PFSK-1 (cell line): ENCODE measurements at regions not wholly inside any gene's neighbourhood (a gene's known extent, or its start where the extent isn't known, plus 50 kb on each side); places are given as distances from the start of the nearest gene placed in this dataset.

Experiments used
- FOXP2 ChIP-seq: optimal IDR thresholded peaks from 2 replicates; pipeline ENCODE3; 2011; ENCODE audit warnings: borderline replicate concordance, control low read depth, inconsistent platforms; ENCODE audit not compliant: insufficient read depth; ENCODE audit errors: extremely low read length, extremely low read depth
- POLR2AphosphoS5 ChIP-seq: IDR thresholded peaks from 2 replicates; pipeline ENCODE4 v1.6.1; 2012; ENCODE audit warnings: low read depth, mild to moderate bottlenecking, control low read depth, low read length, moderate library complexity
- SIN3A ChIP-seq: IDR thresholded peaks from 2 replicates; pipeline ENCODE4 v1.6.1; 2012; ENCODE audit warnings: mild to moderate bottlenecking, low read length, moderate library complexity, borderline replicate concordance; ENCODE audit not compliant: insufficient read depth
- TAF1 ChIP-seq: IDR thresholded peaks from 2 replicates; pipeline ENCODE4 v1.6.1; 2012; ENCODE audit warnings: low read length, control low read depth, borderline replicate concordance; ENCODE audit not compliant: insufficient read depth
- TF ChIP-seq, protein P1 (sequence below), 2 experiments: IDR thresholded peaks; 2 replicates each; pipeline versions ENCODE4 v1.6.1 to v1.8.0; 2011 to 2012; ENCODE audit warnings: low read depth in 2 of 2, low read length in 2 of 2, control low read depth in 1 of 2, inconsistent platforms in 1 of 2, mild to moderate bottlenecking in 1 of 2, moderate library complexity in 1 of 2; ENCODE audit not compliant: insufficient read depth in 1 of 2

DNA sequence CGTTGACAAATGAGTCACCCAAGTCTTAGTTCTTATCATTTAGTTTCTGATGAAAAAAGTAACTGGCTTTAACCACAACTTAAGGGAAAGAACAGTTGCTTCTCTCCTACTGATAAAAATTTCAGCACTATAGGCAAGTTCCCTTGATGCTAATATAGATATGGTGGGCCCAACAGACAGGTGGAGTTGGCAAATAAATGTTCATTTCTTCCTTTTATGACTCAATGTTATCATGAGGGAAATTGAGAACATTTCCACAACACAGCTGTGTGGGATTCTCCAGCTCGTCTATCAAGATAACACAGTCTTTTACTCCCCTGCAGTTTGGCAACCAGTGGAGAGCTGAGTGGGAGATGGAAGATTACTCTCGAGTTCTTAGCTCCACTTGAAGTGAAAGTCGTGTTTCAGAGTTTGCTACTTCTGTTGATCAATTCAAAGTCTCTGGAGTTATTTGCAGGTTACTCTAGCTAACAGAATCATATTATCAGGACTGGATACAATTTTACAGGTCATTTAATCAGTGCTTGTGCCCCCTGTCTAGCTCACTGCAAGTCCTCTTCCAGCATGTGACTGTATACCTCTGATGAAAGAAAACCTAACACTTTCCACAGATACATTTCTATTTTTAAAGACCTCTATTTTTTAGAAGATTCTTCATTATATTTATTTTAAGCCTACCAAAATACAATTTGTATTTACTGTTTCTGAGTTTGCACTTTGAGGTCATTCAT lies 270.6 kb upstream of the GK2 start:
- TF ChIP-seq, protein P1, sequence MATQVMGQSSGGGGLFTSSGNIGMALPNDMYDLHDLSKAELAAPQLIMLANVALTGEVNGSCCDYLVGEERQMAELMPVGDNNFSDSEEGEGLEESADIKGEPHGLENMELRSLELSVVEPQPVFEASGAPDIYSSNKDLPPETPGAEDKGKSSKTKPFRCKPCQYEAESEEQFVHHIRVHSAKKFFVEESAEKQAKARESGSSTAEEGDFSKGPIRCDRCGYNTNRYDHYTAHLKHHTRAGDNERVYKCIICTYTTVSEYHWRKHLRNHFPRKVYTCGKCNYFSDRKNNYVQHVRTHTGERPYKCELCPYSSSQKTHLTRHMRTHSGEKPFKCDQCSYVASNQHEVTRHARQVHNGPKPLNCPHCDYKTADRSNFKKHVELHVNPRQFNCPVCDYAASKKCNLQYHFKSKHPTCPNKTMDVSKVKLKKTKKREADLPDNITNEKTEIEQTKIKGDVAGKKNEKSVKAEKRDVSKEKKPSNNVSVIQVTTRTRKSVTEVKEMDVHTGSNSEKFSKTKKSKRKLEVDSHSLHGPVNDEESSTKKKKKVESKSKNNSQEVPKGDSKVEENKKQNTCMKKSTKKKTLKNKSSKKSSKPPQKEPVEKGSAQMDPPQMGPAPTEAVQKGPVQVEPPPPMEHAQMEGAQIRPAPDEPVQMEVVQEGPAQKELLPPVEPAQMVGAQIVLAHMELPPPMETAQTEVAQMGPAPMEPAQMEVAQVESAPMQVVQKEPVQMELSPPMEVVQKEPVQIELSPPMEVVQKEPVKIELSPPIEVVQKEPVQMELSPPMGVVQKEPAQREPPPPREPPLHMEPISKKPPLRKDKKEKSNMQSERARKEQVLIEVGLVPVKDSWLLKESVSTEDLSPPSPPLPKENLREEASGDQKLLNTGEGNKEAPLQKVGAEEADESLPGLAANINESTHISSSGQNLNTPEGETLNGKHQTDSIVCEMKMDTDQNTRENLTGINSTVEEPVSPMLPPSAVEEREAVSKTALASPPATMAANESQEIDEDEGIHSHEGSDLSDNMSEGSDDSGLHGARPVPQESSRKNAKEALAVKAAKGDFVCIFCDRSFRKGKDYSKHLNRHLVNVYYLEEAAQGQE (IDR thresholded peaks at IDR 0.05; ENCODE audit: insufficient read depth in 1 of 2, low read depth in 2 of 2, low read length in 2 of 2): no peak; a peak in 1 of 4 replicates
- TF ChIP-seq TAF1 (no peak), POLR2AphosphoS5 (no peak), FOXP2 (no peak), SIN3A (no peak)

DNA sequence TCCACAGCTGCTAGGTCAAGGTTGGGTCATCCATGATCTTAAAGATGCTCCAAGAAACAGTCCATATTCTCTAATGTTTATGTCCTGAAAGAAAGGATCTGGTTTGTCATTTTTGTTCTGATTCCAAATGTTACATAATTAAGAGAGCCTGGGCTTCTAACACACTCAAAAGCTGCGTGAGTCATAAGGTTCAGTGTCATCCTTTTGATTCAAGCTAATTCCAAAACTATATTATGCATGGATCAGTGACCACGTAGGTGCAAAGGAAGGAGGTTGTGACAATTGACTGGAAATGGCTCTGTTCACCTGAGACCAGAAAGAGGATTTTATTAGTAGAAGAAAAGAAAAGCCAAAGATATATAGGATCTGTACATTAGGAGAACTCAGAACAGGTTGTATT lies 268.7 kb upstream of the GK2 start:
- TF ChIP-seq FOXP2: no peak
- no peak for TF ChIP-seq TAF1
- TF ChIP-seq, protein P1 (IDR thresholded peaks at IDR 0.05; ENCODE audit: insufficient read depth in 1 of 2, low read depth in 2 of 2, low read length in 2 of 2): no peak
- TF ChIP-seq SIN3A: no peak
- TF ChIP-seq POLR2AphosphoS5: no peak

DNA sequence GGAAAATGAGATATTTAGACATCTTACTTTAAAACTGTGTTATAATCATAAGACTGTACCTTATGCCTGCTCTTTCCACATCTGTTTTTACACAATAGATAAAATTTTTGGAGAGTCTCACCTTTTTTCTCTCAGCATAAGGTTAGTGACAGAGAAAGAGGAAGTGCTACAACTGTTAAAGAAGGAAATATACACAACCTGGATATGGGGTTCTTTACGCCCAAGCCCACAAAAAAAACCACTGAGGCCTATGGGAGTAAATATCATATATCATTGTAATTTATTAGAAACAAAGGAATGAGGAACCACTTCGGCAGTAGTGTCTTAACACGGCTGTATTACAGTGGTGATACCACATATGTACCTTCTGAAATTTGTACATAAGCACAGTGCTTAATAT lies 265.9 kb upstream of the GK2 start:
- TF ChIP-seq FOXP2: no peak
- TF ChIP-seq, protein P1 (IDR thresholded peaks at IDR 0.05; ENCODE audit: insufficient read depth in 1 of 2, low read depth in 2 of 2, low read length in 2 of 2): no peak
- no peak for TF ChIP-seq POLR2AphosphoS5
- TF ChIP-seq SIN3A: no peak
- no peak for TF ChIP-seq TAF1

DNA sequence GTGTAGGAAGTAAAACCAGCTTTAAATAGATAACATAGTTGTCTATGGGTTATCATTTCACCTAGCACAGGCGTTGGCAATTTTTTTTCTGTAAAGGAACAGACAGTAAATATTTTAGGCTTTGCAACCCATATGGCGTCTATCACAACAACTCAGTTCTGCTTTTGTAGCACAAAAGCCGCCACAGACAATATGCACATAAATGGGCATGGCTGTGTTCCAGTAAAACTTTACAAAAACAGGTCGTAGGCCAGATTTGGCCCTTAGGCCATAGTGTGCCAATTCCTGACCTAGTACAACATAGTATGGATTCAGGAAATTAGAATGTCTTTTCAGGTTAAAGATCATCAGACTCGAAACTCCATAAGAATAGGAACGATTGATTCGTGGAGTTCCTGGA lies 265.3 kb upstream of the GK2 start:
- TF ChIP-seq POLR2AphosphoS5 (no peak), TAF1 (no peak), FOXP2 (no peak), SIN3A (no peak)
- TF ChIP-seq, protein P1 (IDR thresholded peaks at IDR 0.05; ENCODE audit: insufficient read depth in 1 of 2, low read depth in 2 of 2, low read length in 2 of 2): no peak
